ENCODE measurements at regions not wholly inside any gene's neighbourhood (a gene's known extent, or its start where the extent isn't known, plus 50 kb on each side); places are given as distances from the start of the nearest gene placed in this dataset.

DNA sequence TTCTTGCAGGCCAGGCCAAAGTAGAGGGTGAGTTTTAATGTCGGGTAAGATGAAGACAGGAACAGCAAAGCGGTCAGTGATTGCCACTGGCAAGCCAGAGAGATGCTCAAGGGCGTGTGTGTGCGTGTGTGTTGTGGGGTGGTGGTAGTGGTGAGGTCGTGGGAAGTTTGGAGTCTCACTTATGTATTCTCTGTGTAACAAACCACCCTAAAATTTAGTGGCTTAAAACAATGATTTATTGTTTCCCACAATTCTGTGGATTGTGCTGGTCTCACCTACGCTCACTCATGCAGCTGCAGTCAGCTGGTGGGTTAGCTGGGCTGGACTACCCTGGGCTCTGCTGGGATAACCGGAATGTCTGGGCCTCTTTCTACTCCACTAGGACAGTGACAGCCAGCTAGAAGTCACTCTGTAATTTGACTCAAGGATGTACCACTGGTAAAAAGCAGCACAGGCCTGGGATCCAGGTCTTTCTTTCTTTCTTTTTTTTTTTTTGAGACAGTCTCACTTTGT lies 50.9 kb upstream of the BHLHE40 start:
- DNase-seq (peak; percentile 49), ATAC-seq (ENCODE audit: low read depth) (peak; percentile 18)
- H3K27me3 Mint-ChIP-seq = no peaks in the 10 kb centered on the region
- peak overlapping the region; percentile 74 for H3K27ac Mint-ChIP-seq
- POLR2A ChIA-PET = interaction anchor here (0.6 to 2.2 kb wide), 5 partner anchors 8 to 106 kb away, joined by 3 to 15 read pairs (median 3); partner anchors contain the start of gene BHLHE40
- peaks cover 24% of the 10 kb centered on the region for H3K4me1 Mint-ChIP-seq
- H3K9me3 Mint-ChIP-seq = peaks cover 2% of the 10 kb centered on the region
- peak overlapping the region; percentile 0 for H3K4me3 Mint-ChIP-seq
- peaks cover 4% of the 10 kb centered on the region for H3K36me3 Mint-ChIP-seq

Measured in activated naive CD8-positive, alpha-beta T cell treated with anti-CD3 and anti-CD28 coated beads, Interleukin-2, amount 10 ng/mL, durations not matched to agents 7 days and 5 days (primary cell).